Caco-2 (cell line): ENCODE measurements at regions not wholly inside any gene's neighbourhood (a gene's known extent, or its start where the extent isn't known, plus 50 kb on each side); places are given as distances from the start of the nearest gene placed in this dataset.

Experiments
- BruUV-seq: library from RNA; stranded (reverse); fragments of 400-500 nt; replicated peaks from 2 replicates; lab custom pipeline; 2021; lab: Mats Ljungman, UMichigan
- CTCF ChIA-PET: fragments of 300-600 bp; sonication (Branson Sonifier 250); formaldehyde crosslinking; loops from one replicate; lab custom pipeline; 2022; ENCODE audit warnings: antibody characterized with exemption; lab: Charles Lee
- POLR2A ChIA-PET: fragments of 300-600 bp; sonication (Branson Sonifier 250); formaldehyde crosslinking; loops from one replicate; lab custom pipeline; 2022; ENCODE audit warnings: antibody characterized with exemption; lab: Charles Lee
- DNase-seq, 2 experiments: peaks; one replicate each; pipeline versions ENCODE4 v3.0.0 to v3.0.0-alpha.2; 2020 to 2022
- H3K27me3 ChIP-seq: replicated peaks from 2 replicates; pipeline ENCODE4 v1.6.0; 2011; ENCODE audit warnings: low read length; ENCODE audit not compliant: control insufficient read depth, insufficient read depth
- H3K36me3 ChIP-seq: 2 replicates; pipeline ENCODE4 v1.5.1; 2011; ENCODE audit warnings: low read length; ENCODE audit not compliant: control insufficient read depth, insufficient read depth
- H3K4me1 ChIP-seq: fragments of 250-450 bp; sonication (Bioruptor Pico); 2 replicates; pipeline ENCODE4 v1.5.1; 2020; ENCODE audit warnings: mild to moderate bottlenecking
- H3K4me3 ChIP-seq: 2 replicates; pipeline ENCODE4 v1.5.1; 2011; ENCODE audit warnings: low read depth, mild to moderate bottlenecking, control low read depth, low read length
- H3K9me3 ChIP-seq: fragments of 250-450 bp; sonication (Bioruptor Pico); 2 replicates; pipeline ENCODE4 v1.5.1; 2020; ENCODE audit warnings: mild to moderate bottlenecking, moderate library complexity
- H3K27ac Mint-ChIP-seq: one replicate; pipeline ENCODE4 v1.8.0; 2022; ENCODE audit warnings: mixed read lengths; ENCODE audit not compliant: unreplicated experiment
- H3K27me3 Mint-ChIP-seq: one replicate; pipeline ENCODE4 v1.8.0; 2022; ENCODE audit warnings: mixed read lengths; ENCODE audit not compliant: insufficient read depth, unreplicated experiment
- H3K36me3 Mint-ChIP-seq: one replicate; pipeline ENCODE4 v1.8.0; 2022; ENCODE audit warnings: mild to moderate bottlenecking, mixed read lengths; ENCODE audit not compliant: insufficient read depth, unreplicated experiment
- H3K4me1 Mint-ChIP-seq: one replicate; pipeline ENCODE4 v1.8.0; 2022; ENCODE audit warnings: low read depth, mixed read lengths; ENCODE audit not compliant: unreplicated experiment
- H3K4me3 Mint-ChIP-seq: one replicate; pipeline ENCODE4 v1.8.0; 2022; ENCODE audit warnings: mild to moderate bottlenecking, moderate library complexity, mixed read lengths; ENCODE audit not compliant: unreplicated experiment
- H3K9me3 Mint-ChIP-seq: one replicate; pipeline ENCODE4 v1.8.0; 2022; ENCODE audit warnings: mixed read lengths; ENCODE audit not compliant: unreplicated experiment
- CTCF ChIP-seq, 2 experiments: fragments of 200-600 bp in 1 of 2; IDR thresholded peaks; 1 replicate in 1 of 2; 2 replicates in 1 of 2; pipeline versions ENCODE4 v1.5.1 to v1.8.0; 2011 to 2022; ENCODE audit warnings: antibody characterized with exemption in 1 of 2, control low read depth in 1 of 2, inconsistent platforms in 1 of 2, low read depth in 1 of 2, low read length in 1 of 2, mild to moderate bottlenecking in 1 of 2, moderate library complexity in 1 of 2; ENCODE audit not compliant: insufficient read depth in 1 of 2, severe bottlenecking in 1 of 2, unreplicated experiment in 1 of 2
- intact Hi-C: fragments of 100-400 bp; cut with micrococcal nuclease; formaldehyde crosslinking; loops from one replicate; pipeline ENCODE4 v1.10.0; 2022; ENCODE audit not compliant: unreplicated experiment

GRCh38 chr6:22069306-22069800 is 227.5 kb downstream of the PRL start:
- no peaks in the 10 kb centered on the region for H3K36me3 Mint-ChIP-seq
- no TSS peak for BruUV-seq
- Histone ChIP-seq H3K4me3 (no peak overlapping the region), H3K4me1 (no peaks in the 10 kb centered on the region), H3K36me3 (no peaks in the 10 kb centered on the region), H3K9me3 (no peaks in the 10 kb centered on the region), H3K27me3 (no peaks in the 10 kb centered on the region)
- no peak for DNase-seq
- CTCF ChIA-PET = no interaction called here
- H3K27ac Mint-ChIP-seq = no peak overlapping the region
- H3K27me3 Mint-ChIP-seq = no peaks in the 10 kb centered on the region
- H3K4me3 Mint-ChIP-seq = no peak overlapping the region
- TF ChIP-seq CTCF (IDR thresholded peaks at IDR 0.05; ENCODE audit: insufficient read depth in 1 of 2, low read depth in 1 of 2, low read length in 1 of 2, severe bottlenecking in 1 of 2, unreplicated experiment in 1 of 2) = no peak
- intact Hi-C loops = no loop called here
- H3K4me1 Mint-ChIP-seq = no peaks in the 10 kb centered on the region
- no peaks in the 10 kb centered on the region for H3K9me3 Mint-ChIP-seq
- POLR2A ChIA-PET = no interaction called here

GRCh38 chr6:22071270-22072041 is 225.4 kb downstream of the PRL start:
- Mint-ChIP-seq H3K4me1 (no peaks in the 10 kb centered on the region), H3K9me3 (no peaks in the 10 kb centered on the region), H3K27me3 (no peaks in the 10 kb centered on the region), H3K4me3 (no peak overlapping the region), H3K36me3 (no peaks in the 10 kb centered on the region), H3K27ac (no peak overlapping the region)
- Histone ChIP-seq H3K27me3 (no peaks in the 10 kb centered on the region), H3K4me1 (no peaks in the 10 kb centered on the region), H3K9me3 (no peaks in the 10 kb centered on the region), H3K36me3 (no peaks in the 10 kb centered on the region), H3K4me3 (no peak overlapping the region)
- intact Hi-C loops = no loop called here
- BruUV-seq = no TSS peak
- no peak for DNase-seq
- ChIA-PET CTCF (no interaction called here), POLR2A (interaction anchor here (0.7 kb wide), 1 partner anchor 20 kb away, joined by 3 read pairs; no protein-coding TSS in a partner anchor)
- TF ChIP-seq CTCF (IDR thresholded peaks at IDR 0.05; ENCODE audit: insufficient read depth in 1 of 2, low read depth in 1 of 2, low read length in 1 of 2, severe bottlenecking in 1 of 2, unreplicated experiment in 1 of 2) = no peak

GRCh38 chr6:22072949-22073348 is 223.9 kb downstream of the PRL start:
- BruUV-seq = no TSS peak
- intact Hi-C loops = no loop called here
- CTCF ChIA-PET = no interaction called here
- no peaks in the 10 kb centered on the region for H3K9me3 Mint-ChIP-seq
- Histone ChIP-seq H3K36me3 (no peaks in the 10 kb centered on the region), H3K4me3 (no peak overlapping the region), H3K4me1 (no peaks in the 10 kb centered on the region), H3K27me3 (no peaks in the 10 kb centered on the region), H3K9me3 (no peaks in the 10 kb centered on the region)
- no peak overlapping the region for H3K4me3 Mint-ChIP-seq
- no peak for DNase-seq
- TF ChIP-seq CTCF (IDR thresholded peaks at IDR 0.05; ENCODE audit: insufficient read depth in 1 of 2, low read depth in 1 of 2, low read length in 1 of 2, severe bottlenecking in 1 of 2, unreplicated experiment in 1 of 2) = no peak
- H3K27me3 Mint-ChIP-seq = no peaks in the 10 kb centered on the region
- no peaks in the 10 kb centered on the region for H3K36me3 Mint-ChIP-seq
- H3K4me1 Mint-ChIP-seq = no peaks in the 10 kb centered on the region
- POLR2A ChIA-PET = no interaction called here
- H3K27ac Mint-ChIP-seq = no peak overlapping the region
